ENCODE measurements at regions not wholly inside any gene's neighbourhood (a gene's known extent, or its start where the extent isn't known, plus 50 kb on each side); places are given as distances from the start of the nearest gene placed in this dataset.

DNA sequence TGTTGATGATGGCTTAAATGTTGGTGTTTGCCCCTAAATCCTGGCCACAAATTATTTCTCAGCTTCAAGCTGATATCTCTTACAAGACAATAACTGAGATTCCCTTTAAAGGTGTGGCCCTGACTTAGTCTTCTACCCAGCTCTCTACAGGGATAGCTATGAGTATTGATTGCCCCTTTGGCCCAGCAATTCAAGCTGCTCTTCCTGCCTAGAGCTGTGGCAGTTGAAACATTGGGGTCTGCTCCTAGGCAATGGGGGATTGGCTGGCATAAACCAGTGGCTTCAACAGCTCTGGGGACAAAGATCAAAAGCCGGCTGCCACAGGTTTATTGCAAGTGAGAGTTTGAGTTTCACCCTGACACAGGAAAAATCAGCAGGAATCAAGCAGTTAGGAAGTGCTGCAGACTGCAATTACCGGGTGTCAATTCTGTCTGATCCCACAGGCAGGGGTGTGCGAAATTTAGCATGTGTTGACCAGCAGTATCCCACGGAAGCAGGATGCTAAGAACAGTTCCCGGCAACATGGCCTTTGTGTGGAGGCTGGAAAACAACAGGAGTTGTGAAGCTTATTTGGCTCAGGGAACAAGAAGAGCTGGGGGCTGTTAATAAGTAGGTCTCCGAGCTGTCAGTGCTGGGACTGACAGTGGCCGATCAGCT is 66.2 kb upstream of the IYD start:
- TF ChIP-seq, protein P1, sequence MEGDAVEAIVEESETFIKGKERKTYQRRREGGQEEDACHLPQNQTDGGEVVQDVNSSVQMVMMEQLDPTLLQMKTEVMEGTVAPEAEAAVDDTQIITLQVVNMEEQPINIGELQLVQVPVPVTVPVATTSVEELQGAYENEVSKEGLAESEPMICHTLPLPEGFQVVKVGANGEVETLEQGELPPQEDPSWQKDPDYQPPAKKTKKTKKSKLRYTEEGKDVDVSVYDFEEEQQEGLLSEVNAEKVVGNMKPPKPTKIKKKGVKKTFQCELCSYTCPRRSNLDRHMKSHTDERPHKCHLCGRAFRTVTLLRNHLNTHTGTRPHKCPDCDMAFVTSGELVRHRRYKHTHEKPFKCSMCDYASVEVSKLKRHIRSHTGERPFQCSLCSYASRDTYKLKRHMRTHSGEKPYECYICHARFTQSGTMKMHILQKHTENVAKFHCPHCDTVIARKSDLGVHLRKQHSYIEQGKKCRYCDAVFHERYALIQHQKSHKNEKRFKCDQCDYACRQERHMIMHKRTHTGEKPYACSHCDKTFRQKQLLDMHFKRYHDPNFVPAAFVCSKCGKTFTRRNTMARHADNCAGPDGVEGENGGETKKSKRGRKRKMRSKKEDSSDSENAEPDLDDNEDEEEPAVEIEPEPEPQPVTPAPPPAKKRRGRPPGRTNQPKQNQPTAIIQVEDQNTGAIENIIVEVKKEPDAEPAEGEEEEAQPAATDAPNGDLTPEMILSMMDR (IDR thresholded peaks at IDR 0.05) = no peak
- TF ChIP-seq POLR2A (IDR thresholded peaks at IDR 0.05) = no peak

Measured in body of pancreas (tissue), 4 donors.